ENCODE measurements at regions not wholly inside any gene's neighbourhood (a gene's known extent, or its start where the extent isn't known, plus 50 kb on each side); places are given as distances from the start of the nearest gene placed in this dataset.

- DNase-seq (ENCODE audit: extremely low spot score) = no peak
- no peak overlapping the region for H3K4me3 ChIP-seq
- 92% methylated on average over 3 of the region's 3 CpGs for WGBS
- peaks cover 5 to 10% (median 8%) of the 10 kb centered on the region in 4 donors for H3K4me1 ChIP-seq
- TF ChIP-seq CTCF (IDR thresholded peaks at IDR 0.05) (no peak), EP300 (IDR thresholded peaks at IDR 0.05) (no peak), POLR2AphosphoS5 (IDR thresholded peaks at IDR 0.05) (no peak), POLR2A (IDR thresholded peaks at IDR 0.05; ENCODE audit: low read depth) (no peak)
- intact Hi-C loops (cut with DNase I) = no loop called here
- H3K36me3 ChIP-seq = no peaks in the 10 kb centered on the region
- no peaks in the 10 kb centered on the region for H3K27me3 ChIP-seq
- H3K27ac ChIP-seq (replicated peaks in 1 of 4) = no peak overlapping the region
- no peaks in the 10 kb centered on the region for H3K9me3 ChIP-seq
These were observed 112.9 kb upstream of the NOCT start for GRCh38 chr4:138902705-138903104.

GRCh38 chr4:138901177-138901576, 114.4 kb upstream of the NOCT start:
- Histone ChIP-seq H3K36me3 (no peaks in the 10 kb centered on the region), H3K4me1 (peaks cover 5 to 10% (median 10%) of the 10 kb centered on the region in 4 donors), H3K27ac (replicated peaks in 1 of 4) (no peak overlapping the region), H3K27me3 (no peaks in the 10 kb centered on the region), H3K4me3 (no peak overlapping the region), H3K9me3 (no peaks in the 10 kb centered on the region)
- WGBS = 82% methylated on average over 4 of the region's 4 CpGs
- intact Hi-C loops (cut with DNase I) = no loop called here
- no peak for DNase-seq (ENCODE audit: extremely low spot score)
- TF ChIP-seq POLR2A (IDR thresholded peaks at IDR 0.05; ENCODE audit: low read depth) (no peak), CTCF (IDR thresholded peaks at IDR 0.05) (no peak), EP300 (IDR thresholded peaks at IDR 0.05) (no peak)

- Histone ChIP-seq H3K27me3 (no peaks in the 10 kb centered on the region), H3K4me1 (peaks cover 5 to 10% (median 10%) of the 10 kb centered on the region in 4 donors), H3K27ac (replicated peaks in 1 of 4) (no peak overlapping the region), H3K4me3 (no peak overlapping the region), H3K9me3 (no peaks in the 10 kb centered on the region), H3K36me3 (no peaks in the 10 kb centered on the region)
- TF ChIP-seq POLR2A (IDR thresholded peaks at IDR 0.05; ENCODE audit: low read depth) = no peak
- 91% methylated on average over 3 of the region's 3 CpGs for WGBS
- DNase-seq (ENCODE audit: extremely low spot score) = no peak
- intact Hi-C loops (cut with DNase I) = no loop called here
These were observed 115.6 kb upstream of the NOCT start for GRCh38 chr4:138899999-138900398.

- no peak overlapping the region for H3K4me3 ChIP-seq
- TF ChIP-seq POLR2A (IDR thresholded peaks at IDR 0.05; ENCODE audit: low read depth) (no peak), CTCF (IDR thresholded peaks at IDR 0.05) (no peak), EP300 (IDR thresholded peaks at IDR 0.05) (no peak), POLR2AphosphoS5 (IDR thresholded peaks at IDR 0.05) (no peak)
- intact Hi-C loops (cut with DNase I) = no loop called here
- whole genome bisulfite sequencing = 62% methylated on average over 2 of the region's 2 CpGs
- H3K36me3 ChIP-seq = no peaks in the 10 kb centered on the region
- peaks cover 5 to 10% (median 10%) of the 10 kb centered on the region in 4 donors for H3K4me1 ChIP-seq
- no peaks in the 10 kb centered on the region for H3K27me3 ChIP-seq
- no peak for DNase-seq (ENCODE audit: extremely low spot score)
- no peaks in the 10 kb centered on the region for H3K9me3 ChIP-seq
- no peak overlapping the region for H3K27ac ChIP-seq (replicated peaks in 1 of 4)
These were observed 117.3 kb upstream of the NOCT start for GRCh38 chr4:138898282-138898681.

- H3K4me1 ChIP-seq = peaks cover 5 to 10% (median 10%) of the 10 kb centered on the region in 4 donors
- no peaks in the 10 kb centered on the region for H3K9me3 ChIP-seq
- H3K4me3 ChIP-seq = no peak overlapping the region
- no peak for TF ChIP-seq EP300 (IDR thresholded peaks at IDR 0.05)
- TF ChIP-seq CTCF (IDR thresholded peaks at IDR 0.05) = no peak
- no peak for TF ChIP-seq POLR2A (IDR thresholded peaks at IDR 0.05; ENCODE audit: low read depth)
- no peak for TF ChIP-seq POLR2AphosphoS5 (IDR thresholded peaks at IDR 0.05)
- 27% methylated on average over 2 of the region's 2 CpGs for WGBS
- H3K27me3 ChIP-seq = no peaks in the 10 kb centered on the region
- intact Hi-C loops (cut with DNase I) = no loop called here
- no peak for DNase-seq (ENCODE audit: extremely low spot score)
- no peaks in the 10 kb centered on the region for H3K36me3 ChIP-seq
- no peak overlapping the region for H3K27ac ChIP-seq (replicated peaks in 1 of 4)
These were observed 117.8 kb upstream of the NOCT start for GRCh38 chr4:138897811-138898226.

Measured in esophagus muscularis mucosa (tissue), 4 donors.